GM19351 (cell line): ENCODE measurements at regions not wholly inside any gene's neighbourhood (a gene's known extent, or its start where the extent isn't known, plus 50 kb on each side); places are given as distances from the start of the nearest gene placed in this dataset.
"Not testable (repeated sequence)": the region's sequence is repeated elsewhere in the genome, so short reads cannot be mapped to it uniquely, and the experiment has no call there.

Experiments
- ATAC-seq: cut with Tn5 transposase; IDR thresholded peaks from one replicate; pipeline ENCODE4 v1.9.1; 2021; ENCODE audit warnings: mild to moderate bottlenecking, moderate library complexity; ENCODE audit not compliant: unreplicated experiment

GRCh38 chr6:91052473-91053450, 465.9 kb upstream of the MAP3K7 start:
- not testable (repeated sequence) for ATAC-seq

- ATAC-seq: no peak
Measured at GRCh38 chr6:91045161-91045560, 458.3 kb upstream of the MAP3K7 start.

- no peak for ATAC-seq
Measured at GRCh38 chr6:91043751-91044150, 456.9 kb upstream of the MAP3K7 start.

- no peak for ATAC-seq
Measured at GRCh38 chr6:91042656-91043055, 455.8 kb upstream of the MAP3K7 start.

GRCh38 chr6:91033964-91034363, 447.1 kb upstream of the MAP3K7 start:
- ATAC-seq: no peak

- ATAC-seq: no peak
Measured at GRCh38 chr6:91031581-91031980, 444.7 kb upstream of the MAP3K7 start.

GRCh38 chr6:91029211-91029610, 442.3 kb upstream of the MAP3K7 start:
- ATAC-seq: no peak

GRCh38 chr6:91023529-91023928, 436.7 kb upstream of the MAP3K7 start:
- no peak for ATAC-seq

- peak; percentile 83 for ATAC-seq
Measured at GRCh38 chr6:91020744-91021143, 433.9 kb upstream of the MAP3K7 start.

- ATAC-seq: no peak
Measured at GRCh38 chr6:91018586-91018985, 431.7 kb upstream of the MAP3K7 start.

- ATAC-seq: no peak
Measured at GRCh38 chr6:91013511-91013910, 426.6 kb upstream of the MAP3K7 start.

GRCh38 chr6:90997076-90997475, 410.2 kb upstream of the MAP3K7 start:
- no peak for ATAC-seq

GRCh38 chr6:90993770-90994169, 406.9 kb upstream of the MAP3K7 start:
- no peak for ATAC-seq

GRCh38 chr6:90989763-90990162, 402.9 kb upstream of the MAP3K7 start:
- peak; percentile 68 for ATAC-seq

GRCh38 chr6:90984066-90984465, 397.2 kb upstream of the MAP3K7 start:
- no peak for ATAC-seq

- no peak for ATAC-seq
Measured at GRCh38 chr6:90983462-90983861, 396.6 kb upstream of the MAP3K7 start.

GRCh38 chr6:90982581-90982980, 395.7 kb upstream of the MAP3K7 start:
- no peak for ATAC-seq

GRCh38 chr6:90982051-90982450, 395.2 kb upstream of the MAP3K7 start:
- ATAC-seq: no peak

GRCh38 chr6:90978046-90978445, 391.2 kb upstream of the MAP3K7 start:
- peak; percentile 77 for ATAC-seq

- no peak for ATAC-seq
Measured at GRCh38 chr6:90977513-90977912, 390.6 kb upstream of the MAP3K7 start.

- no peak for ATAC-seq
Measured at GRCh38 chr6:90976341-90976740, 389.5 kb upstream of the MAP3K7 start.

- ATAC-seq: no peak
Measured at GRCh38 chr6:90975741-90976140, 388.9 kb upstream of the MAP3K7 start.

GRCh38 chr6:90973188-90973587, 386.3 kb upstream of the MAP3K7 start:
- no peak for ATAC-seq
